K562 (cell line): ENCODE measurements at regions not wholly inside any gene's neighbourhood (a gene's known extent, or its start where the extent isn't known, plus 50 kb on each side); places are given as distances from the start of the nearest gene placed in this dataset.

Experiments
- CBX8 ChIP-seq: fragments of 200-600 bp; sonication (generic); IDR thresholded peaks from 2 replicates; pipeline ENCODE4 v1.6.1; 2012; ENCODE audit warnings: borderline replicate concordance, mixed run types, low read depth, mild to moderate bottlenecking, moderate library complexity, mixed read lengths, low read length, control low read depth, inconsistent platforms; ENCODE audit not compliant: poor library complexity, severe bottlenecking; ENCODE audit errors: extremely low read depth
- DMBX1 ChIP-seq: fragments of 250-450 bp; sonication (Bioruptor Pico); IDR thresholded peaks from 2 replicates; pipeline ENCODE4 v1.8.0; 2022; ENCODE audit warnings: inconsistent platforms, mild to moderate bottlenecking, moderate library complexity, borderline replicate concordance
- FOXA3 ChIP-seq, 2 experiments: fragments of 450-650 bp in 1 of 2; sonication (generic) in 1 of 2; formaldehyde crosslinking; IDR thresholded peaks in 1 of 2; conservative IDR thresholded peaks in 1 of 2; 2 replicates each; pipeline versions ENCODE4 v1.4.0 to v1.8.0; 2020 to 2022; ENCODE audit warnings: mild to moderate bottlenecking in 2 of 2, missing genetic modification reagents in 1 of 2
- KAT7 ChIP-seq: sonication (generic); formaldehyde crosslinking; IDR thresholded peaks from 2 replicates; pipeline ENCODE4 v1.8.0; 2022; ENCODE audit warnings: missing genetic modification reagents, mild to moderate bottlenecking, borderline replicate concordance
- KLF6 ChIP-seq: fragments of 250-450 bp; sonication (Bioruptor Pico); IDR thresholded peaks from 2 replicates; pipeline ENCODE4 v1.4.0; 2020; ENCODE audit warnings: mild to moderate bottlenecking, moderate library complexity, borderline replicate concordance
- NCOA1 ChIP-seq: fragments of 450-650 bp; IDR thresholded peaks from 2 replicates; pipeline ENCODE4 v1.6.1; 2016; ENCODE audit warnings: low read depth
- TAL1 ChIP-seq: fragments of 450-650 bp; IDR thresholded peaks from 2 replicates; pipeline ENCODE4 v1.6.1; 2016; ENCODE audit warnings: mild to moderate bottlenecking
- ZNF445 ChIP-seq: fragments of 250-450 bp; sonication (Bioruptor Pico); IDR thresholded peaks from 2 replicates; pipeline ENCODE4 v1.4.0; 2020; ENCODE audit warnings: low read depth, mild to moderate bottlenecking, moderate library complexity
- ZNF57 ChIP-seq: fragments of 450-650 bp; formaldehyde crosslinking; IDR thresholded peaks from 2 replicates; pipeline ENCODE4 v1.4.0; 2020; ENCODE audit warnings: mild to moderate bottlenecking, moderate library complexity
- ZNF75A ChIP-seq: fragments of 450-650 bp; formaldehyde crosslinking; IDR thresholded peaks from 2 replicates; pipeline ENCODE4 v1.4.0; 2020; ENCODE audit warnings: mild to moderate bottlenecking
- TF ChIP-seq, protein P1 (sequence below), 2 experiments: fragments of 450-650 bp; IDR thresholded peaks; 2 replicates each; pipeline ENCODE4 v1.6.1; 2016; ENCODE audit warnings: mild to moderate bottlenecking in 2 of 2, borderline replicate concordance in 1 of 2, low read depth in 1 of 2, moderate library complexity in 1 of 2
- TF ChIP-seq, protein P2 (sequence below): IDR thresholded peaks from 3 replicates; pipeline ENCODE4 v1.6.1; 2011; ENCODE audit warnings: borderline replicate concordance, mild to moderate bottlenecking, moderate library complexity; ENCODE audit not compliant: insufficient read length; ENCODE audit errors: extremely low read depth
- TF ChIP-seq, protein P3 (sequence below): fragments of 450-650 bp; IDR thresholded peaks from 2 replicates; pipeline ENCODE4 v1.7.1; 2018; ENCODE audit warnings: mild to moderate bottlenecking, low read depth; ENCODE audit not compliant: partially characterized antibody

DNA sequence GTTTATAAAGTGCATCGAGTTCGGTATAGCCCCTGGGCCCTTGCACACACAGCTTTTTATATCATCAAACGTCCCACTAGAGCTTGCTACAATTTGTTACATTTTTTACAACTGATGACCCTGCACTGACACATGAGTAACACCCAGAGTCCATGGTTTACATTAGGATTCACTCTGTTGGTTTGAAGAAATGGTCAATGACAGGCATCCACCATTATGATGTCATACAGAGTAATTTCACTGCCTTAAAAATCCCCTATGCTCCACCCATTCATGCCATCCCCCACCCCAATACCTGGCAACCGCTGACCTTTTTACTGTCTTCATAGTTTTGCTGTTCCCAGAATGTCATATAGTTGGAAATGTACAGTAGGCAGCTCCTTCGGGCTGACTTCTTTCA, 130.2 kb downstream of the MED10 start (continued):
- TF ChIP-seq, protein P1, sequence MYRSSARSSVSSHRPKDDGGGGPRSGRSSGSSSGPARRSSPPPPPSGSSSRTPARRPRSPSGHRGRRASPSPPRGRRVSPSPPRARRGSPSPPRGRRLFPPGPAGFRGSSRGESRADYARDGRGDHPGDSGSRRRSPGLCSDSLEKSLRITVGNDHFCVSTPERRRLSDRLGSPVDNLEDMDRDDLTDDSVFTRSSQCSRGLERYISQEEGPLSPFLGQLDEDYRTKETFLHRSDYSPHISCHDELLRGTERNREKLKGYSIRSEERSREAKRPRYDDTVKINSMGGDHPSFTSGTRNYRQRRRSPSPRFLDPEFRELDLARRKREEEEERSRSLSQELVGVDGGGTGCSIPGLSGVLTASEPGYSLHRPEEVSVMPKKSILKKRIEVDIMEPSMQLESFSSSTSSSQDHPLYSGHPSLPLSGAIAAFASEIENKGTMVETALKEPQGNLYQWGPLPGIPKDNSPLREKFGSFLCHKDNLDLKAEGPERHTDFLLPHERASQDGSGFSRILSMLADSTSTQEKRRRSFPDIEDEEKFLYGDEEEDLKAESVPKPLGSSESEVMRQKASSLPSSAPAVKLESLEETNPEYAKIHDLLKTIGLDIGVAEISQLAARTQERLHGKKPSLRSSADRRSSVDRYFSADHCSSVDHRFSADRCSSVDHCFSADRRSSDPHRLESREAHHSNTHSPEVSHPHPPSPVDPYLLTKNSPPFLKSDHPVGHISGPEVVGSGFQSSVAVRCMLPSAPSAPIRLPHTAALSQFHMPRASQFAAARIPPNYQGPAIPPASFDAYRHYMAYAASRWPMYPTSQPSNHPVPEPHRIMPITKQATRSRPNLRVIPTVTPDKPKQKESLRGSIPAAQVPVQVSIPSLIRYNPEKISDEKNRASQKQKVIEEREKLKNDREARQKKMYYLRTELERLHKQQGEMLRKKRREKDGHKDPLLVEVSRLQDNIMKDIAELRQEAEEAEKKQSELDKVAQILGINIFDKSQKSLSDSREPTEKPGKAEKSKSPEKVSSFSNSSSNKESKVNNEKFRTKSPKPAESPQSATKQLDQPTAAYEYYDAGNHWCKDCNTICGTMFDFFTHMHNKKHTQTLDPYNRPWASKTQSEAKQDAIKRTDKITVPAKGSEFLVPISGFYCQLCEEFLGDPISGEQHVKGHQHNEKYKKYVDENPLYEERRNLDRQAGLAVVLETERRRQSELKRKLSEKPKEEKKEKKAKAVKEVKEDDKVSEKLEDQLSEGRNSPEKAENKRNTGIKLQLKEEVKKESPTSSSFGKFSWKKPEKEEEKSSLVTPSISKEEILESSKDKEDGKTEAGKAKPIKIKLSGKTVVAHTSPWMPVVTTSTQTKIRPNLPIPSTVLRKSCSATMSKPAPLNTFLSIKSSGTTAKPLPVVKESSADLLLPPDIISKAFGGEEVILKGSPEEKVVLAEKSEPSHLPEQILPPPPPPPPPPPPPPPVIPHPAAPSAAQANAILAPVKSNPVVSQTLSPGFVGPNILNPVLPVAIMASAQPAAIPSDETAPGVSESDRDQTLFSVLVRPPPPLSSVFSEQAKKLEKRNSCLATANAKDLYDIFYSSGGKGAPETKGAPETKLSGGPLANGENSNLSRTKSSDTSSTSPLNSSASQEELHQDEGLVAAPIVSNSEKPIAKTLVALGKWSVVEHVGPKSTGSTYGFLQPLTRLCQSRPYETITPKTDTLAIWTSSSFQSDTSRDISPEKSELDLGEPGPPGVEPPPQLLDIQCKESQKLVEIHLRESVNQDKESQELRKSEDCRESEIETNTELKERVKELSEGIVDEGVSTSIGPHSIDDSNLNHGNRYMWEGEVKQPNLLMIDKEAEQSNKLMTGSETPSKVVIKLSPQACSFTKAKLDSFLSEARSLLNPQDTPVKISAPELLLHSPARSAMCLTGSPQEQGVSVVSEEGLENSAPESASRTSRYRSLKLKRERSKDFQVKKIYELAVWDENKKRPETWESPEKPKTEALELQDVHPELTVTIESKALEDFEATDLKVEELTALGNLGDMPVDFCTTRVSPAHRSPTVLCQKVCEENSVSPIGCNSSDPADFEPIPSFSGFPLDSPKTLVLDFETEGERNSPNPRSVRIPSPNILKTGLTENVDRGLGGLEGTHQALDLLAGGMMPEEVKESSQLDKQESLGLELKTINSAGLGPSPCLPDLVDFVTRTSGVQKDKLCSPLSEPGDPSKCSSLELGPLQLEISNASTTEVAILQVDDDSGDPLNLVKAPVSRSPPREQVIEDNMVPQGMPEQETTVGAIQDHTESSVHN (IDR thresholded peaks at IDR 0.05; ENCODE audit: borderline replicate concordance in 1 of 2, low read depth in 1 of 2), result no peak
- TF ChIP-seq ZNF445 (CRISPR knock-in tag), result no peak
- no peak for TF ChIP-seq ZNF75A (CRISPR knock-in tag)
- no peak for TF ChIP-seq FOXA3 (CRISPR knock-in tag; conservative IDR thresholded peaks at IDR 0.05 in 1 of 2, IDR thresholded peaks at IDR 0.05 in 1 of 2)
- no peak for TF ChIP-seq KAT7 (CRISPR knock-in tag)
- TF ChIP-seq DMBX1, result no peak
- TF ChIP-seq NCOA1, result no peak
- no peak for TF ChIP-seq ZNF57 (CRISPR knock-in tag)
- TF ChIP-seq, protein P2, sequence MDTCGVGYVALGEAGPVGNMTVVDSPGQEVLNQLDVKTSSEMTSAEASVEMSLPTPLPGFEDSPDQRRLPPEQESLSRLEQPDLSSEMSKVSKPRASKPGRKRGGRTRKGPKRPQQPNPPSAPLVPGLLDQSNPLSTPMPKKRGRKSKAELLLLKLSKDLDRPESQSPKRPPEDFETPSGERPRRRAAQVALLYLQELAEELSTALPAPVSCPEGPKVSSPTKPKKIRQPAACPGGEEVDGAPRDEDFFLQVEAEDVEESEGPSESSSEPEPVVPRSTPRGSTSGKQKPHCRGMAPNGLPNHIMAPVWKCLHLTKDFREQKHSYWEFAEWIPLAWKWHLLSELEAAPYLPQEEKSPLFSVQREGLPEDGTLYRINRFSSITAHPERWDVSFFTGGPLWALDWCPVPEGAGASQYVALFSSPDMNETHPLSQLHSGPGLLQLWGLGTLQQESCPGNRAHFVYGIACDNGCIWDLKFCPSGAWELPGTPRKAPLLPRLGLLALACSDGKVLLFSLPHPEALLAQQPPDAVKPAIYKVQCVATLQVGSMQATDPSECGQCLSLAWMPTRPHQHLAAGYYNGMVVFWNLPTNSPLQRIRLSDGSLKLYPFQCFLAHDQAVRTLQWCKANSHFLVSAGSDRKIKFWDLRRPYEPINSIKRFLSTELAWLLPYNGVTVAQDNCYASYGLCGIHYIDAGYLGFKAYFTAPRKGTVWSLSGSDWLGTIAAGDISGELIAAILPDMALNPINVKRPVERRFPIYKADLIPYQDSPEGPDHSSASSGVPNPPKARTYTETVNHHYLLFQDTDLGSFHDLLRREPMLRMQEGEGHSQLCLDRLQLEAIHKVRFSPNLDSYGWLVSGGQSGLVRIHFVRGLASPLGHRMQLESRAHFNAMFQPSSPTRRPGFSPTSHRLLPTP, result no peak
- TF ChIP-seq, protein P3, sequence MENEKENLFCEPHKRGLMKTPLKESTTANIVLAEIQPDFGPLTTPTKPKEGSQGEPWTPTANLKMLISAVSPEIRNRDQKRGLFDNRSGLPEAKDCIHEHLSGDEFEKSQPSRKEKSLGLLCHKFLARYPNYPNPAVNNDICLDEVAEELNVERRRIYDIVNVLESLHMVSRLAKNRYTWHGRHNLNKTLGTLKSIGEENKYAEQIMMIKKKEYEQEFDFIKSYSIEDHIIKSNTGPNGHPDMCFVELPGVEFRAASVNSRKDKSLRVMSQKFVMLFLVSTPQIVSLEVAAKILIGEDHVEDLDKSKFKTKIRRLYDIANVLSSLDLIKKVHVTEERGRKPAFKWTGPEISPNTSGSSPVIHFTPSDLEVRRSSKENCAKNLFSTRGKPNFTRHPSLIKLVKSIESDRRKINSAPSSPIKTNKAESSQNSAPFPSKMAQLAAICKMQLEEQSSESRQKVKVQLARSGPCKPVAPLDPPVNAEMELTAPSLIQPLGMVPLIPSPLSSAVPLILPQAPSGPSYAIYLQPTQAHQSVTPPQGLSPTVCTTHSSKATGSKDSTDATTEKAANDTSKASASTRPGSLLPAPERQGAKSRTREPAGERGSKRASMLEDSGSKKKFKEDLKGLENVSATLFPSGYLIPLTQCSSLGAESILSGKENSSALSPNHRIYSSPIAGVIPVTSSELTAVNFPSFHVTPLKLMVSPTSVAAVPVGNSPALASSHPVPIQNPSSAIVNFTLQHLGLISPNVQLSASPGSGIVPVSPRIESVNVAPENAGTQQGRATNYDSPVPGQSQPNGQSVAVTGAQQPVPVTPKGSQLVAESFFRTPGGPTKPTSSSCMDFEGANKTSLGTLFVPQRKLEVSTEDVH, result no peak
- no peak for TF ChIP-seq CBX8
- TF ChIP-seq TAL1, result no peak
- TF ChIP-seq KLF6 (CRISPR knock-in tag), result no peak
